ENCODE measurements at regions not wholly inside any gene's neighbourhood (a gene's known extent, or its start where the extent isn't known, plus 50 kb on each side); places are given as distances from the start of the nearest gene placed in this dataset.
"Not testable (repeated sequence)": the region's sequence is repeated elsewhere in the genome, so short reads cannot be mapped to it uniquely, and the experiment has no call there.

DNA sequence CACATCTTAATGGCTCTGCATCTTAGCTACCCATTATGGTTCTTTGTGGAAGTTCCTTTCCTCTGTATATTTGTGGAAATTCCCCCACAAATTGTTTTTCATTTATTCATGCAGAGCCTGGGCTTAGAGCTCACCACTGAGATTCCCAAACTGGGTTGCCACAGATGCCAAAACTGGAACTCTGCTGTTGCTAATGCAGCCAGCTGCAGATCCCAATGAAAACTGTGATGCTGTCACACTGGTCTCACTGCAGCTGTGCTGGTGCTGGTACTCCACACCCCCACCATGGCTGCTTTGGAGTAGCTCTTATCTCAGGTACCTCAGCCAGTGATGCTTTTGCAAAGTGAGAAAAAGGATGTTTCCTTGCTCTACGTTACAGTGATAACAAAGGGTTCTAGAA, 87.7 kb downstream of the DCK start:
- no peak overlapping the region for H3K4me3 ChIP-seq (ENCODE audit: low read depth, low read length)
- TF ChIP-seq, protein P1, sequence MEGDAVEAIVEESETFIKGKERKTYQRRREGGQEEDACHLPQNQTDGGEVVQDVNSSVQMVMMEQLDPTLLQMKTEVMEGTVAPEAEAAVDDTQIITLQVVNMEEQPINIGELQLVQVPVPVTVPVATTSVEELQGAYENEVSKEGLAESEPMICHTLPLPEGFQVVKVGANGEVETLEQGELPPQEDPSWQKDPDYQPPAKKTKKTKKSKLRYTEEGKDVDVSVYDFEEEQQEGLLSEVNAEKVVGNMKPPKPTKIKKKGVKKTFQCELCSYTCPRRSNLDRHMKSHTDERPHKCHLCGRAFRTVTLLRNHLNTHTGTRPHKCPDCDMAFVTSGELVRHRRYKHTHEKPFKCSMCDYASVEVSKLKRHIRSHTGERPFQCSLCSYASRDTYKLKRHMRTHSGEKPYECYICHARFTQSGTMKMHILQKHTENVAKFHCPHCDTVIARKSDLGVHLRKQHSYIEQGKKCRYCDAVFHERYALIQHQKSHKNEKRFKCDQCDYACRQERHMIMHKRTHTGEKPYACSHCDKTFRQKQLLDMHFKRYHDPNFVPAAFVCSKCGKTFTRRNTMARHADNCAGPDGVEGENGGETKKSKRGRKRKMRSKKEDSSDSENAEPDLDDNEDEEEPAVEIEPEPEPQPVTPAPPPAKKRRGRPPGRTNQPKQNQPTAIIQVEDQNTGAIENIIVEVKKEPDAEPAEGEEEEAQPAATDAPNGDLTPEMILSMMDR (IDR thresholded peaks at IDR 0.05; ENCODE audit: control insufficient read depth, extremely low read depth, insufficient read depth) = no peak
- DNase-seq (ENCODE audit: low read depth) = no peak

DNA sequence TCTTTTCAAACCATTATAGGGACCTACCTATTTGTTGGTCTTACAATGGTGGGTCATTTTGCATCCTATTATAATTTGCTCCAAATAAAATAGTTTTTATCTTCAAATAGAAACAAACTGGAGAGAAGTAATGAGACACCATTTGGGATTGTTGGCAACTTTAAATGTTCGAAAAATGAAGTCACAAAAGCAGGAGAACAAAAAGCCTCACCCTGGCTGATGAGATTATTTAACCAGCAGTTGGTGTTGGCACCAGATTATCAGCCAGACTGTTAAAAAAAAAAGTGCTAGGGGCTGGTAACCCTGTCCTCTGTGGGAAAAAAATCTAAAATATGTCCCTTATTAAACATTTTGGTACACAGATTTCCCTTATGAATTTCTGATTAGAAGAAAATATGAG, 100.3 kb downstream of the DCK start:
- H3K4me3 ChIP-seq (ENCODE audit: low read depth, low read length) = no peak overlapping the region
- DNase-seq (ENCODE audit: low read depth) = no peak
- TF ChIP-seq, protein P1 (IDR thresholded peaks at IDR 0.05; ENCODE audit: control insufficient read depth, extremely low read depth, insufficient read depth) = no peak

GRCh38 chr4:71094201-71094600, 100.8 kb downstream of the DCK start:
- TF ChIP-seq, protein P1 (IDR thresholded peaks at IDR 0.05; ENCODE audit: control insufficient read depth, extremely low read depth, insufficient read depth) = no peak
- no peak for DNase-seq (ENCODE audit: low read depth)
- H3K4me3 ChIP-seq (ENCODE audit: low read depth, low read length) = no peak overlapping the region

GRCh38 chr4:71095141-71095540, 101.7 kb downstream of the DCK start:
- no peak overlapping the region for H3K4me3 ChIP-seq (ENCODE audit: low read depth, low read length)
- no peak for DNase-seq (ENCODE audit: low read depth)
- TF ChIP-seq, protein P1 (IDR thresholded peaks at IDR 0.05; ENCODE audit: control insufficient read depth, extremely low read depth, insufficient read depth) = no peak

GRCh38 chr4:71095545-71095944, 102.1 kb downstream of the DCK start:
- no peak for DNase-seq (ENCODE audit: low read depth)
- TF ChIP-seq, protein P1 (IDR thresholded peaks at IDR 0.05; ENCODE audit: control insufficient read depth, extremely low read depth, insufficient read depth) = no peak
- H3K4me3 ChIP-seq (ENCODE audit: low read depth, low read length) = no peak overlapping the region

- DNase-seq (ENCODE audit: low read depth) = no peak
- TF ChIP-seq, protein P1 (IDR thresholded peaks at IDR 0.05; ENCODE audit: control insufficient read depth, extremely low read depth, insufficient read depth) = no peak
- no peak overlapping the region for H3K4me3 ChIP-seq (ENCODE audit: low read depth, low read length)
Observed at GRCh38 chr4:71107726-71108125, 114.3 kb downstream of the DCK start.

DNA sequence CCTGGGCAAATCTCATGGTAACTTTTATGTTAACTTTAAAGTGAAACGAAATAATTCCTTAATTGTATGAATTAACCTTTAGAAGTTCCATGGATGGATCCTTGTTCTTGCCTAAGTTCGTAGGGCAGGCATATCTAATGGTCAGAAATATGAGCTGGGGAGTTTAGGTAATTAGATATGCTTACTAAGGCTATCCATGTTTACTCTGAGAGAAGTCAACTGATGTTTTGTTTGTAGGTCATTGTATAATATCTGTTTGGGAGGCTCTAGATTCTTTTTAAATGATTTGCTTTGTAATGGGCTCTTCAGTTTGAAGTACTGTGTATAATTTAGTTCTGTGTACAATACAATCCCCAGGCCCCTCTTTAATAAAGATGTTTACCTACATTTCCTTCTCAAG, 117.0 kb downstream of the DCK start:
- H3K4me3 ChIP-seq (ENCODE audit: low read depth, low read length) = no peak overlapping the region
- TF ChIP-seq, protein P1 (IDR thresholded peaks at IDR 0.05; ENCODE audit: control insufficient read depth, extremely low read depth, insufficient read depth) = no peak
- no peak for DNase-seq (ENCODE audit: low read depth)

GRCh38 chr4:71111133-71111532, 117.7 kb downstream of the DCK start:
- not testable (repeated sequence) for DNase-seq (ENCODE audit: low read depth); H3K4me3 ChIP-seq (ENCODE audit: low read depth, low read length)
